K562 (cell line): ENCODE measurements at regions not wholly inside any gene's neighbourhood (a gene's known extent, or its start where the extent isn't known, plus 50 kb on each side); places are given as distances from the start of the nearest gene placed in this dataset.

Source experiments
- ARID3A ChIP-seq: IDR thresholded peaks from 2 replicates; pipeline ENCODE4 v1.6.1; 2012; ENCODE audit warnings: low read depth, low read length, improper control_type of control experiment, borderline replicate concordance
- CBFA2T3 ChIP-seq: fragments of 450-650 bp; IDR thresholded peaks from 2 replicates; pipeline ENCODE4 v1.6.1; 2017
- ELF2 ChIP-seq: fragments of 250-450 bp; sonication (Bioruptor Pico); IDR thresholded peaks from 2 replicates; pipeline ENCODE4 v1.5.0; 2021; ENCODE audit warnings: mild to moderate bottlenecking
- GATAD2A ChIP-seq: fragments of 450-650 bp; IDR thresholded peaks from 2 replicates; pipeline ENCODE4 v1.6.1; 2017
- GATAD2B ChIP-seq: fragments of 450-650 bp; IDR thresholded peaks from 2 replicates; pipeline ENCODE4 v1.6.1; 2017; ENCODE audit warnings: mild to moderate bottlenecking, borderline replicate concordance
- HSF4 ChIP-seq: fragments of 250-450 bp; sonication (Bioruptor Pico); IDR thresholded peaks from 2 replicates; pipeline ENCODE4 v2.1.2; 2022; ENCODE audit warnings: mild to moderate bottlenecking, moderate library complexity, borderline replicate concordance
- MECOM ChIP-seq: fragments of 250-450 bp; sonication (Bioruptor Pico); IDR thresholded peaks from 2 replicates; pipeline ENCODE4 v1.8.0; 2022; ENCODE audit warnings: inconsistent platforms
- MYC ChIP-seq, 2 experiments: fragments of 250-450 bp in 1 of 2; sonication (Bioruptor Pico) in 1 of 2; IDR thresholded peaks; 2 replicates each; pipeline versions ENCODE4 v1.5.1 to v1.6.1; 2012 to 2021; ENCODE audit warnings: low read depth in 2 of 2, borderline replicate concordance in 1 of 2, improper control_type of control experiment in 1 of 2, low read length in 1 of 2, mild to moderate bottlenecking in 1 of 2, moderate library complexity in 1 of 2
- MYNN ChIP-seq, 2 experiments: sonication (generic); formaldehyde crosslinking in 1 of 2; IDR thresholded peaks; 2 replicates each; pipeline versions ENCODE4 v1.5.0 to v1.6.1; 2016 to 2020; ENCODE audit warnings: antibody characterized with exemption in 1 of 2, missing genetic modification reagents in 1 of 2
- NFE2 ChIP-seq: IDR thresholded peaks from 2 replicates; pipeline ENCODE4 v1.6.1; 2014; ENCODE audit warnings: antibody characterized with exemption, low read depth
- RCOR1 ChIP-seq, 2 experiments: IDR thresholded peaks; 2 replicates each; pipeline ENCODE4 v1.6.1; 2012; ENCODE audit warnings: low read depth in 2 of 2, low read length in 2 of 2, borderline replicate concordance in 1 of 2, improper control_type of control experiment in 1 of 2
- SMARCE1 ChIP-seq: fragments of 450-650 bp; IDR thresholded peaks from 2 replicates; pipeline ENCODE4 v1.7.1; 2016; ENCODE audit warnings: mild to moderate bottlenecking
- TFAM ChIP-seq: fragments of 250-450 bp; sonication (Bioruptor Pico); conservative IDR thresholded peaks from 2 replicates; pipeline ENCODE4 v1.5.0; 2021; ENCODE audit warnings: mild to moderate bottlenecking, moderate library complexity
- TRIM24 ChIP-seq, 2 experiments: fragments of 450-650 bp; IDR thresholded peaks; 2 replicates each; pipeline ENCODE4 v1.6.1; 2016
- ZC3H8 ChIP-seq: fragments of 450-650 bp; IDR thresholded peaks from 2 replicates; pipeline ENCODE4 v1.6.1; 2017
- ZNF24 ChIP-seq: fragments of 450-650 bp; IDR thresholded peaks from 2 replicates; pipeline ENCODE4 v1.6.1; 2016
- ZNF766 ChIP-seq: fragments of 200-800 bp; sonication (Bioruptor generic); conservative IDR thresholded peaks from 2 replicates; pipeline ENCODE4 v1.6.1; 2016; ENCODE audit warnings: missing genetic modification characterization, missing compliant biosample characterization
- TF ChIP-seq, protein P1 (sequence below): fragments of 450-650 bp; IDR thresholded peaks from 2 replicates; pipeline ENCODE4 v1.6.1; 2016; ENCODE audit warnings: low read depth, mild to moderate bottlenecking, moderate library complexity
- TF ChIP-seq, protein P2 (sequence below), 2 experiments: fragments of 200-800 bp in 1 of 2; sonication (Bioruptor generic) in 1 of 2; sonication (generic) in 1 of 2; formaldehyde crosslinking in 1 of 2; IDR thresholded peaks in 1 of 2; conservative IDR thresholded peaks in 1 of 2; 2 replicates each; pipeline versions ENCODE4 v1.5.0 to v1.6.1; 2016 to 2020; ENCODE audit warnings: missing compliant biosample characterization in 1 of 2, missing genetic modification characterization in 1 of 2, missing genetic modification reagents in 1 of 2
- TF ChIP-seq, protein P3 (sequence below): fragments of 200-800 bp; sonication (Bioruptor generic); IDR thresholded peaks from 2 replicates; pipeline ENCODE4 v1.6.1; 2017; ENCODE audit warnings: missing genetic modification characterization, missing compliant biosample characterization
- TF ChIP-seq, protein P4 (sequence below): fragments of 250-450 bp; sonication (Bioruptor Pico); IDR thresholded peaks from 2 replicates; pipeline ENCODE4 v1.4.0; 2020

DNA sequence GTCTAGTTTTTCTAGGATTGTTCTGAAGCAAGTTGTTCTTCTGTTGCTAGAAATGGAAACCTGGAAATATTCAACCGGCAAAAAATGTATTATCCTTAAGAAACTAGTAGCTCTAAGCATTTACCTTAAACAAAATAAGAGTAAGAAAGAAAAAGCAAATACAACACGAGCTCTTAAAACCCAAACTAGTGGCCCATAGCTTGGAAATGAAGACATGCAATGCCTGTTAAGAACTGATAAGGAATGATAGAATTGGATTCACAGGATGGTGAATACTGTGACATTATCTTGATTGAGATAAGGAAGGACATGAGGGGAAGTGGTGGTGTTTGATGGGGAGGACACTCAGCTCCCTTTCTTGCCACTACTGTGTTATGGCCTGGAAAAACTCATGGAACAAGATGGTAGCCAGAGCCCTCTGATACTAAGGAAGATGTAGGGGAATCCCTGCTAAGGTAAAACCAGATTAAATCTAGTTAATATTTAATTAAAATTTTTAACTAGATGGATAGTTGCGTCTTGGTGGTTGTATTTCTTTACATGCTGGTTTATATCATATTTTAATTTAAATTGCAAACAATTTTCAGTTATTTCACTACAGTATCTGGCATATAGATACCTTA, 193.8 kb downstream of the LPIN1 start (continued):
- no peak for TF ChIP-seq HSF4 (CRISPR knock-in tag)
- TF ChIP-seq, protein P1, sequence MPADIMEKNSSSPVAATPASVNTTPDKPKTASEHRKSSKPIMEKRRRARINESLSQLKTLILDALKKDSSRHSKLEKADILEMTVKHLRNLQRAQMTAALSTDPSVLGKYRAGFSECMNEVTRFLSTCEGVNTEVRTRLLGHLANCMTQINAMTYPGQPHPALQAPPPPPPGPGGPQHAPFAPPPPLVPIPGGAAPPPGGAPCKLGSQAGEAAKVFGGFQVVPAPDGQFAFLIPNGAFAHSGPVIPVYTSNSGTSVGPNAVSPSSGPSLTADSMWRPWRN, result peak; percentile 93
- TF ChIP-seq TRIM24 (IDR thresholded peaks at IDR 0.05), result peak; percentile 60 to 78; a peak in 2 of 4 replicates
- no peak for TF ChIP-seq TFAM (CRISPR knock-in tag)
- peak; percentile 99 for TF ChIP-seq SMARCE1
- 0 out of 2 replicates have a peak, but pooled peaks have one; percentile 9 for TF ChIP-seq MECOM (CRISPR knock-in tag)
- peak; percentile 44; the same call in 1 of the 2 replicates for TF ChIP-seq ZNF24
- TF ChIP-seq, protein P2, sequence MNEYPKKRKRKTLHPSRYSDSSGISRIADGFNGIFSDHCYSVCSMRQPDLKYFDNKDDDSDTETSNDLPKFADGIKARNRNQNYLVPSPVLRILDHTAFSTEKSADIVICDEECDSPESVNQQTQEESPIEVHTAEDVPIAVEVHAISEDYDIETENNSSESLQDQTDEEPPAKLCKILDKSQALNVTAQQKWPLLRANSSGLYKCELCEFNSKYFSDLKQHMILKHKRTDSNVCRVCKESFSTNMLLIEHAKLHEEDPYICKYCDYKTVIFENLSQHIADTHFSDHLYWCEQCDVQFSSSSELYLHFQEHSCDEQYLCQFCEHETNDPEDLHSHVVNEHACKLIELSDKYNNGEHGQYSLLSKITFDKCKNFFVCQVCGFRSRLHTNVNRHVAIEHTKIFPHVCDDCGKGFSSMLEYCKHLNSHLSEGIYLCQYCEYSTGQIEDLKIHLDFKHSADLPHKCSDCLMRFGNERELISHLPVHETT (CRISPR knock-in tag; conservative IDR thresholded peaks at IDR 0.05 in 1 of 2, IDR thresholded peaks at IDR 0.05 in 1 of 2), result peak in 1 of 2 experiments; percentile 36; a peak in 1 of 4 replicates
- peak; percentile 61; the same call in 1 of the 2 replicates for TF ChIP-seq MYC (IDR thresholded peaks at IDR 0.05; ENCODE audit: low read depth, low read length)
- no peak for TF ChIP-seq MYC (CRISPR knock-in tag; IDR thresholded peaks at IDR 0.05; ENCODE audit: borderline replicate concordance, low read depth)
- peak; percentile 65; the same call in 1 of the 2 replicates for TF ChIP-seq ELF2 (CRISPR knock-in tag)
- TF ChIP-seq ZC3H8, result no peak
- peak; percentile 40; the same call in 1 of the 2 replicates for TF ChIP-seq NFE2
- TF ChIP-seq RCOR1 (IDR thresholded peaks at IDR 0.05; ENCODE audit: borderline replicate concordance in 1 of 2, low read depth in 2 of 2, low read length in 2 of 2), result peak in 1 of 2 experiments; percentile 99; a peak in 2 of 4 replicates
- TF ChIP-seq, protein P3, sequence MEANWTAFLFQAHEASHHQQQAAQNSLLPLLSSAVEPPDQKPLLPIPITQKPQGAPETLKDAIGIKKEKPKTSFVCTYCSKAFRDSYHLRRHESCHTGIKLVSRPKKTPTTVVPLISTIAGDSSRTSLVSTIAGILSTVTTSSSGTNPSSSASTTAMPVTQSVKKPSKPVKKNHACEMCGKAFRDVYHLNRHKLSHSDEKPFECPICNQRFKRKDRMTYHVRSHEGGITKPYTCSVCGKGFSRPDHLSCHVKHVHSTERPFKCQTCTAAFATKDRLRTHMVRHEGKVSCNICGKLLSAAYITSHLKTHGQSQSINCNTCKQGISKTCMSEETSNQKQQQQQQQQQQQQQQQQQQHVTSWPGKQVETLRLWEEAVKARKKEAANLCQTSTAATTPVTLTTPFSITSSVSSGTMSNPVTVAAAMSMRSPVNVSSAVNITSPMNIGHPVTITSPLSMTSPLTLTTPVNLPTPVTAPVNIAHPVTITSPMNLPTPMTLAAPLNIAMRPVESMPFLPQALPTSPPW (CRISPR knock-in tag), result peak; percentile 46; the same call in 1 of the 2 replicates
- TF ChIP-seq GATAD2B, result 0 out of 2 replicates have a peak, but pooled peaks have one; percentile 51
- peak; percentile 84 for TF ChIP-seq ZNF766
- peak; percentile 68; the same call in 1 of the 2 replicates for TF ChIP-seq GATAD2A
- peak; percentile 85 for TF ChIP-seq MYNN (IDR thresholded peaks at IDR 0.05)
- TF ChIP-seq MYNN (CRISPR knock-in tag; IDR thresholded peaks at IDR 0.05), result no peak
- TF ChIP-seq, protein P4, sequence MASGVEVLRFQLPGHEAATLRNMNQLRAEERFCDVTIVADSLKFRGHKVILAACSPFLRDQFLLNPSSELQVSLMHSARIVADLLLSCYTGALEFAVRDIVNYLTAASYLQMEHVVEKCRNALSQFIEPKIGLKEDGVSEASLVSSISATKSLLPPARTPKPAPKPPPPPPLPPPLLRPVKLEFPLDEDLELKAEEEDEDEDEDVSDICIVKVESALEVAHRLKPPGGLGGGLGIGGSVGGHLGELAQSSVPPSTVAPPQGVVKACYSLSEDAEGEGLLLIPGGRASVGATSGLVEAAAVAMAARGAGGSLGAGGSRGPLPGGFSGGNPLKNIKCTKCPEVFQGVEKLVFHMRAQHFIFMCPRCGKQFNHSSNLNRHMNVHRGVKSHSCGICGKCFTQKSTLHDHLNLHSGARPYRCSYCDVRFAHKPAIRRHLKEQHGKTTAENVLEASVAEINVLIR (CRISPR knock-in tag), result peak; percentile 44; the same call in 1 of the 2 replicates
- TF ChIP-seq ARID3A, result peak; percentile 67; the same call in 1 of the 2 replicates
- TF ChIP-seq CBFA2T3, result peak; percentile 94
